HEK293T (cell line): ENCODE measurements at regions not wholly inside any gene's neighbourhood (a gene's known extent, or its start where the extent isn't known, plus 50 kb on each side); places are given as distances from the start of the nearest gene placed in this dataset.
"Not testable (repeated sequence)": the region's sequence is repeated elsewhere in the genome, so short reads cannot be mapped to it uniquely, and the experiment has no call there.

ENCODE experiments used
- CTCF ChIA-PET: fragments of 350-600 bp; formaldehyde crosslinking; extraction: SDS; loops from one replicate; lab custom pipeline; 2021; ENCODE audit warnings: antibody characterized with exemption, inconsistent platforms; lab: Yijun Ruan, JAX
- POLR2A ChIA-PET: fragments of 350-600 bp; formaldehyde crosslinking; extraction: SDS; loops from one replicate; lab custom pipeline; 2020; ENCODE audit warnings: antibody characterized with exemption, inconsistent platforms; lab: Yijun Ruan, JAX
- DNase-seq: peaks from one replicate; pipeline ENCODE4 v3.0.0; 2012; ENCODE audit warnings: mixed read lengths; ENCODE audit errors: extremely low spot score
- ARNT ChIP-seq: fragments of 450-650 bp; IDR thresholded peaks from 2 replicates; pipeline ENCODE4 v1.6.1; 2017; ENCODE audit warnings: mild to moderate bottlenecking
- BHLHE40 ChIP-seq: fragments of 450-650 bp; IDR thresholded peaks from 2 replicates; pipeline ENCODE4 v1.6.1; 2016; ENCODE audit warnings: mild to moderate bottlenecking, moderate library complexity, borderline replicate concordance
- CTBP1 ChIP-seq: fragments of 450-650 bp; IDR thresholded peaks from 2 replicates; pipeline ENCODE4 v1.6.1; 2016; ENCODE audit warnings: borderline replicate concordance
- ELF4 ChIP-seq: fragments of 450-650 bp; IDR thresholded peaks from 2 replicates; pipeline ENCODE4 v1.6.1; 2017; ENCODE audit warnings: antibody characterized with exemption
- FOXA1 ChIP-seq: fragments of 450-650 bp; IDR thresholded peaks from 2 replicates; pipeline ENCODE4 v1.6.1; 2016; ENCODE audit warnings: mild to moderate bottlenecking
- FOXK2 ChIP-seq: fragments of 450-650 bp; IDR thresholded peaks from 2 replicates; pipeline ENCODE4 v1.6.1; 2016; ENCODE audit warnings: mild to moderate bottlenecking
- FOXM1 ChIP-seq: fragments of 450-650 bp; IDR thresholded peaks from 2 replicates; pipeline ENCODE4 v1.6.1; 2017; ENCODE audit warnings: mild to moderate bottlenecking, borderline replicate concordance
- HDGF ChIP-seq: fragments of 450-650 bp; IDR thresholded peaks from 2 replicates; pipeline ENCODE4 v1.6.1; 2017; ENCODE audit warnings: antibody characterized with exemption, borderline replicate concordance
- L3MBTL2 ChIP-seq: fragments of 450-650 bp; conservative IDR thresholded peaks from 2 replicates; pipeline ENCODE4 v1.6.1; 2016; ENCODE audit warnings: mild to moderate bottlenecking
- LEF1 ChIP-seq: fragments of 450-650 bp; IDR thresholded peaks from 2 replicates; pipeline ENCODE4 v1.6.1; 2017; ENCODE audit warnings: mild to moderate bottlenecking, borderline replicate concordance
- NFRKB ChIP-seq: fragments of 450-650 bp; IDR thresholded peaks from 2 replicates; pipeline ENCODE4 v1.6.1; 2016; ENCODE audit warnings: mild to moderate bottlenecking, moderate library complexity
- SP1 ChIP-seq: fragments of 450-650 bp; IDR thresholded peaks from 2 replicates; pipeline ENCODE4 v1.6.1; 2017
- SUZ12 ChIP-seq: fragments of 450-650 bp; IDR thresholded peaks from 2 replicates; pipeline ENCODE4 v1.6.1; 2016; ENCODE audit warnings: mild to moderate bottlenecking
- TARDBP ChIP-seq: fragments of 450-650 bp; IDR thresholded peaks from 2 replicates; pipeline ENCODE4 v1.6.1; 2016
- ZNF384 ChIP-seq: fragments of 450-650 bp; IDR thresholded peaks from 2 replicates; pipeline ENCODE4 v1.6.1; 2016
- TF ChIP-seq, protein P1 (sequence below): fragments of 450-650 bp; IDR thresholded peaks from 2 replicates; pipeline ENCODE4 v1.6.1; 2016

DNA sequence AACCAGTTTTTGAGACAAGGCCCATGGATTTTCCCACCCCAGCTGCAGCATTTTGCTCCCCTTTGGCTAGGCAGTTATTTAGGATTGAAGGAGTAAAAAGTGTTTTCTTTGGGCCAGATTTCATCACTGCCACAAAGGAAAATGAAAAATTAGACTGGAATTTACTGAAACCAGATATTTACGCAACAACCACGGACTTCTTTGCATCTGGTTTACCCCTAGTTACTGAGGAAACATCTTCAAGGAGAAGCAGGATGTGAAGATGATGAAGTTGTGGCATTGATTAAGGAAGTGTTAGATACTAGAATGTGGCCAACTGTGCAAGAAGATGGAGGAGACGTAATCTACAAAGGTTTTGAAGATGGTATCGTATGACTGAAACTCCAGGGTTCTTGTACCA lies 165.2 kb upstream of the MYRIP start:
- POLR2A ChIA-PET: no interaction called here
- DNase-seq: no peak
- CTCF ChIA-PET: no interaction called here
- TF ChIP-seq ARNT (no peak), LEF1 (no peak), SP1 (no peak), FOXA1 (no peak), CTBP1 (no peak), FOXK2 (no peak), ZNF384 (no peak), ELF4 (no peak), L3MBTL2 (no peak), HDGF (no peak), NFRKB (no peak), SUZ12 (no peak)
- TF ChIP-seq, protein P1, sequence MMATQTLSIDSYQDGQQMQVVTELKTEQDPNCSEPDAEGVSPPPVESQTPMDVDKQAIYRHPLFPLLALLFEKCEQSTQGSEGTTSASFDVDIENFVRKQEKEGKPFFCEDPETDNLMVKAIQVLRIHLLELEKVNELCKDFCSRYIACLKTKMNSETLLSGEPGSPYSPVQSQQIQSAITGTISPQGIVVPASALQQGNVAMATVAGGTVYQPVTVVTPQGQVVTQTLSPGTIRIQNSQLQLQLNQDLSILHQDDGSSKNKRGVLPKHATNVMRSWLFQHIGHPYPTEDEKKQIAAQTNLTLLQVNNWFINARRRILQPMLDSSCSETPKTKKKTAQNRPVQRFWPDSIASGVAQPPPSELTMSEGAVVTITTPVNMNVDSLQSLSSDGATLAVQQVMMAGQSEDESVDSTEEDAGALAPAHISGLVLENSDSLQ: no peak

DNA sequence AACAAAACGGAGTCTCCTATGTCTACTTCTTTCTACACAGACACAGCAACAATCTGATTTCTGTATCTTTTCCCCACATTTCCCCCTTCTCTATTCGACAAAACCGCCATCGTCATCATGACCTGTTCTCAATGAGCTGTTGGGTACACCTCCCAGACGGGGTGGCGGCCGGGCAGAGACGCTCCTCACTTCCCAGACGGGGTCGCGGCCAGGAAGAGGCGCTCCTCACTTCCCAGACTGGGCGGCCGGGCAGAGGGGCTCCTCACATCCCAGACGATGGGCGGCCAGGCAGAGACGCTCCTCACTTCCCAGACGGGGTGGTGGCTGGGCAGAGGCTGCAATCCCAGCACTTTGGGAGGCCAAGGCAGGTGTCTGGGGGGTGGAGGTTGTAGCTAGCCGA lies 158.2 kb upstream of the MYRIP start:
- CTCF ChIA-PET: interaction anchor here (0.6 kb wide), 1 partner anchor 466 kb away, joined by 3 read pairs; no protein-coding TSS in a partner anchor
- DNase-seq, POLR2A ChIA-PET: not testable (repeated sequence)

DNA sequence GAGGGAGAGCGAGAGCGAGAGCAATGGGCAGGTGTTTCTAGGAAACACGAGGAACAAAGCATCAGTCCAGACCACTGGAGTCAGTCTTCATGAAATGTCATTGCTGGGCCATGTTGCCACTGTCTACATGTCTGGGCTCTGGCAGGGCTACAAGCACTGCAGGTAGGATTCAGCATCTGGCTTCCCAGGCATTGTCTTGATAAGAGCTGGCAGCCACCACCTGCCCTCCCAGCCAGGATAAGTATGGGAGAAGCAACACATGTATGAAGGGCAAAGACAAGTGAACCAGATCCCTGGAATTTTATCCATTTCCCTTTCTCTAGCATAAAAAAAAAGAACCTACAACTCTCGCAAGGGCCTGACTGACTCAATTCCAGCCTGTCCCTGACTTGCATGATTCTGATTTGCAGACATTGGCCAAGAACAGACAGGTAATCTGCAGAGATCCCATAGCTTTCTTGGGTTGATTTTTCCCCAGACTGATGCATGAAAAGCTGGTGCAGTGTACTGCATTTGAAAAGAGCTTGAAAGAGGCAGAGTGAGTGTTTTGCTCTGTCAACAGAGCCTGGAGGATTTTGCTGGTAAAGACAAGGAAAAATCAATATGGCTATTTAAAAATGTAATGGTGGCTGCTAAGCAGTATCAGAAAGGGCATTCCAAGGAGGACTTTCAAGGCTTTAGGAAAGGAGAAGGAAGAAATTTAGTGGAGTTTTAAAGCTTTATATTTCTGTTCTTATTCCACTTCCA lies 157.2 kb upstream of the MYRIP start:
- POLR2A ChIA-PET: no interaction called here
- no peak for DNase-seq
- CTCF ChIA-PET: no interaction called here
- TF ChIP-seq FOXA1: no peak
- no peak for TF ChIP-seq HDGF
- TF ChIP-seq ZNF384: no peak
- no peak for TF ChIP-seq CTBP1
- TF ChIP-seq ELF4: no peak
- TF ChIP-seq FOXK2: no peak
- no peak for TF ChIP-seq LEF1
- TF ChIP-seq NFRKB: no peak
- no peak for TF ChIP-seq L3MBTL2
- TF ChIP-seq FOXM1: no peak
- TF ChIP-seq, protein P1: no peak
- no peak for TF ChIP-seq ARNT
- no peak for TF ChIP-seq SUZ12
- TF ChIP-seq SP1: no peak
- no peak for TF ChIP-seq BHLHE40
- TF ChIP-seq TARDBP: no peak

DNA sequence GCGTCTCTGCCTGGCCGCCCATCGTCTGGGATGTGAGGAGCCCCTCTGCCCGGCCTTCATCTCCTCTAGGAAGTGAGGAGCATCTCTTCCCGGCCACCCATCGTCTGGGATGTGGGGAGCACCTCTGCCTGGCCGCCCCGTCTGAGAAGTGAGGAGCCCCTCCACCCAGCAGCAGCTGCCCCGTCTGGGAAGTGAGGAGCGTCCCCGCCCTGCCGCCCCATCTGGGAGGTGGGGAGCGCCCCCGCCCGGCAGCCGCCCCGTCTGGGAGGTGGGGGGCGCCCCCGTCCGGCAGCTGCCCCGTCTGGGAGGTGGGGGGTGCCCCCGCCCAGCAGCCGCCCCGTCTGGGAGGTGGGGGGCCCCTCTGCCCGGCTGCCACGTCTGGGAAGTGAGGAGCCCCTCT lies 153.7 kb upstream of the MYRIP start:
- DNase-seq, CTCF ChIA-PET, POLR2A ChIA-PET: not testable (repeated sequence)

GRCh38 chr3:39657075-39657474 lies 152.3 kb upstream of the MYRIP start:
- POLR2A ChIA-PET: no interaction called here
- TF ChIP-seq ELF4: no peak
- TF ChIP-seq FOXK2: no peak
- TF ChIP-seq ZNF384: no peak
- no peak for TF ChIP-seq NFRKB
- TF ChIP-seq HDGF: no peak
- no peak for TF ChIP-seq SP1
- TF ChIP-seq, protein P1: no peak
- TF ChIP-seq FOXA1: no peak
- no peak for TF ChIP-seq TARDBP
- CTCF ChIA-PET: no interaction called here
- no peak for DNase-seq

DNA sequence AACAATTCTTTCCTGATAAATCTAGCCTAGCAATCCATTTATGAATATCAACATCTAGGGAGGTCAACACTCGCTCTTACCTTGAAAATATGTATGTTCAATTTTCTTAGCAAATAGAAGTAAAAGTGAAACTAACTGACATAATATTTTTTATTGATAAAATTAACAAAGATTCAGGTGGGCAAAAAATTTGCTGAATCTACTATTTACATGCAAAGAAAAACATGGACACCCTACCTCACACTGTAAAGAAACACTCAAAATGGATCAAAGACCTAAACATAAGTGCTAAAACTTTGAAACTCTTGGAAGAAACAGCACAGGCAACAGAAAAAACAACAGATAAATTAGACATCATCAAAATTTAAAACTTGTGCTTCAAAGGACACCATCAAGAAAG lies 151.6 kb upstream of the MYRIP start:
- no peak for TF ChIP-seq FOXA1
- TF ChIP-seq LEF1: no peak
- TF ChIP-seq ARNT: no peak
- TF ChIP-seq TARDBP: no peak
- TF ChIP-seq HDGF: no peak
- no peak for TF ChIP-seq ELF4
- TF ChIP-seq ZNF384: no peak
- TF ChIP-seq FOXK2: no peak
- no peak for TF ChIP-seq NFRKB
- TF ChIP-seq L3MBTL2: no peak
- TF ChIP-seq, protein P1: no peak
- DNase-seq: no peak
- POLR2A ChIA-PET: no interaction called here
- CTCF ChIA-PET: no interaction called here
